ENCODE measurements at regions not wholly inside any gene's neighbourhood (a gene's known extent, or its start where the extent isn't known, plus 50 kb on each side); places are given as distances from the start of the nearest gene placed in this dataset.

- H3K36me3 ChIP-seq (ENCODE audit: control insufficient read depth in 1 of 2, insufficient read depth in 2 of 2, low read length in 2 of 2) = no peaks in the 10 kb centered on the region
- no peaks in the 10 kb centered on the region for H3K27me3 ChIP-seq (ENCODE audit: insufficient read depth, low read length)
- TF ChIP-seq ZBTB33 (IDR thresholded peaks at IDR 0.05; ENCODE audit: extremely low read depth, insufficient replicate concordance, low read length) (no peak), POLR2AphosphoS5 (IDR thresholded peaks at IDR 0.05; ENCODE audit: low read depth, low read length) (no peak), CTCF (IDR thresholded peaks at IDR 0.05 in 2 of 3, conservative IDR thresholded peaks at IDR 0.05 in 1 of 3; ENCODE audit: borderline replicate concordance in 1 of 3, insufficient read depth in 1 of 3, low read depth in 2 of 3, low read length in 2 of 3) (no peak), ATF3 (IDR thresholded peaks at IDR 0.05) (no peak), YY1 (IDR thresholded peaks at IDR 0.05; ENCODE audit: extremely low read depth, insufficient replicate concordance, low read depth, low read length) (no peak), ZFX (IDR thresholded peaks at IDR 0.05) (no peak), CEBPB (IDR thresholded peaks at IDR 0.05; ENCODE audit: low read depth) (no peak), EZH2phosphoT487 (IDR thresholded peaks at IDR 0.05; ENCODE audit: borderline replicate concordance) (no peak), RAD21 (IDR thresholded peaks at IDR 0.05; ENCODE audit: low read depth) (no peak), CBX3 (IDR thresholded peaks at IDR 0.05; ENCODE audit: low read depth) (no peak), ELF1 (IDR thresholded peaks at IDR 0.05; ENCODE audit: borderline replicate concordance, low read depth) (no peak), REST (IDR thresholded peaks at IDR 0.05; ENCODE audit: low read depth) (no peak), POLR2A (IDR thresholded peaks at IDR 0.05; ENCODE audit: borderline replicate concordance, extremely low read depth, insufficient read depth, insufficient read length) (no peak)
- DNase-seq (ENCODE audit: low read depth, low spot score) = no peak
- H3K4me1 ChIP-seq (ENCODE audit: control insufficient read depth in 1 of 2, insufficient read depth in 2 of 2, low read length in 2 of 2) = no peaks in the 10 kb centered on the region
- BruUV-seq (replicated peaks) = no TSS peak
- H3K9me3 ChIP-seq (ENCODE audit: control insufficient read depth in 1 of 2, insufficient read depth in 1 of 2, low read depth in 1 of 2, low read length in 2 of 2) = peaks cover 3 to 6% of the 10 kb centered on the region in 2 experiments; a peak in 1 of 4 replicates
- no peak overlapping the region for H3K4me3 ChIP-seq (replicated peaks in 1 of 2; ENCODE audit: low read depth in 1 of 2, low read length in 2 of 2)
- H4K20me1 ChIP-seq (ENCODE audit: insufficient read depth) = no peaks in the 10 kb centered on the region
- no peak overlapping the region for H3K4me2 ChIP-seq (ENCODE audit: low read length)
- H3K27ac ChIP-seq (ENCODE audit: low read depth, low read length) = no peak overlapping the region
- no peaks in the 10 kb centered on the region for H3K79me2 ChIP-seq (ENCODE audit: insufficient read depth, low read length)
- no peaks in the 10 kb centered on the region for H3K9me2 ChIP-seq (ENCODE audit: insufficient read depth)
- POLR2A ChIA-PET = no interaction called here
- no peak for ATAC-seq
- no peak overlapping the region for H3K9ac ChIP-seq (ENCODE audit: low read length)
- no peak overlapping the region for H2AFZ ChIP-seq (ENCODE audit: low read depth, low read length, poor library complexity, severe bottlenecking)
- CTCF ChIA-PET = no interaction called here
- RAD21 ChIA-PET (ENCODE audit: low non-redundant PET in 1 of 2, low total read pairs in 2 of 2, uncharacterized antibody in 2 of 2, unreplicated experiment in 2 of 2) = no interaction called here
- intact Hi-C loops (cut with micrococcal nuclease) = no loop called here
These were observed 143.4 kb downstream of the RBM43 start for GRCh38 chr2:151118269-151118668.
